Keratinocyte (primary cell): ENCODE measurements at regions not wholly inside any gene's neighbourhood (a gene's known extent, or its start where the extent isn't known, plus 50 kb on each side); places are given as distances from the start of the nearest gene placed in this dataset.
"Not testable (repeated sequence)": the region's sequence is repeated elsewhere in the genome, so short reads cannot be mapped to it uniquely, and the experiment has no call there.

Experiments
- DNase-seq: peaks from one replicate; pipeline ENCODE4 v3.0.0-alpha.2; 2011; ENCODE audit warnings: low read depth, missing footprints, low spot score
- FAIRE-seq: peaks from 2 replicates; lab custom pipeline; 2011; peaks lifted over from hg19 to GRCh38; lab: Jason Lieb, UNC
- H2AFZ ChIP-seq: 2 replicates; pipeline ENCODE4 v1.6.0; 2012; ENCODE audit warnings: low read length, control low read depth, inconsistent platforms; ENCODE audit not compliant: control insufficient read depth
- H3K27ac ChIP-seq: 2 replicates; pipeline ENCODE4 v1.5.1; 2011; ENCODE audit warnings: low read length; ENCODE audit not compliant: control insufficient read depth, insufficient read depth
- H3K27me3 ChIP-seq: 3 replicates; pipeline ENCODE4 v1.6.0; 2011; ENCODE audit warnings: low read length; ENCODE audit not compliant: control insufficient read depth, insufficient read depth; ENCODE audit errors: extremely low read depth
- H3K36me3 ChIP-seq, 2 experiments: 2 replicates in 1 of 2; 3 replicates in 1 of 2; pipeline ENCODE4 v1.5.1; 2011; ENCODE audit warnings: low read length in 2 of 2, mild to moderate bottlenecking in 1 of 2; ENCODE audit not compliant: control insufficient read depth in 2 of 2, insufficient read depth in 2 of 2; ENCODE audit errors: extremely low read depth in 1 of 2
- H3K4me1 ChIP-seq: 3 replicates; pipeline ENCODE4 v1.5.1; 2011; ENCODE audit warnings: low read length; ENCODE audit not compliant: control insufficient read depth, insufficient read depth; ENCODE audit errors: extremely low read depth
- H3K4me2 ChIP-seq: 3 replicates; pipeline ENCODE4 v1.6.0; 2011; ENCODE audit warnings: low read depth, low read length; ENCODE audit not compliant: control insufficient read depth, insufficient read depth; ENCODE audit errors: extremely low read depth
- H3K4me3 ChIP-seq, 3 experiments: fragments of 200-600 bp in 1 of 3; sonication (generic) in 1 of 3; 2 replicates in 2 of 3; 3 replicates in 1 of 3; pipeline ENCODE4 v1.5.1; 2011 to 2016; ENCODE audit warnings: low read length in 3 of 3, mild to moderate bottlenecking in 3 of 3, control low read depth in 2 of 3, inconsistent platforms in 1 of 3, low read depth in 1 of 3, mixed read lengths in 1 of 3, mixed run types in 1 of 3, moderate library complexity in 1 of 3; ENCODE audit not compliant: control insufficient read depth in 2 of 3, insufficient read depth in 2 of 3; ENCODE audit errors: extremely low read depth in 1 of 3
- H3K79me2 ChIP-seq: 2 replicates; pipeline ENCODE4 v1.6.0; 2012; ENCODE audit warnings: low read length; ENCODE audit not compliant: control insufficient read depth, insufficient read depth
- H3K9ac ChIP-seq: 3 replicates; pipeline ENCODE4 v1.6.0; 2011; ENCODE audit warnings: low read length; ENCODE audit not compliant: control insufficient read depth, insufficient read depth; ENCODE audit errors: extremely low read depth
- H3K9me1 ChIP-seq: 3 replicates; pipeline ENCODE4 v1.6.0; 2011; ENCODE audit warnings: low read length; ENCODE audit not compliant: control insufficient read depth, insufficient read depth; ENCODE audit errors: extremely low read depth
- H3K9me3 ChIP-seq: 2 replicates; pipeline ENCODE4 v1.5.1; 2012; ENCODE audit warnings: low read depth, low read length; ENCODE audit not compliant: control insufficient read depth
- H4K20me1 ChIP-seq: 3 replicates; pipeline ENCODE4 v1.6.0; 2011; ENCODE audit warnings: low read length; ENCODE audit not compliant: control insufficient read depth, insufficient read depth; ENCODE audit errors: extremely low read depth
- EZH2 ChIP-seq: IDR thresholded peaks from one replicate; pipeline ENCODE4 v1.6.1; 2012; ENCODE audit warnings: inconsistent platforms, mild to moderate bottlenecking, low read length, moderate library complexity
- dilution Hi-C: fragments of 300-500 bp; cut with MboI; formaldehyde crosslinking; loops from one replicate; pipeline ENCODE4 v1.7.0; 2020; ENCODE audit warnings: low sequenced_read_pairs; ENCODE audit not compliant: extremely low pct_ligation_motif_present
- TF ChIP-seq, protein P1 (sequence below), 3 experiments: IDR thresholded peaks in 1 of 3; conservative IDR thresholded peaks in 1 of 3; optimal IDR thresholded peaks in 1 of 3; 2 replicates in 2 of 3; 3 replicates in 1 of 3; pipeline versions ENCODE3 to v1.5.1; 2011; ENCODE audit warnings: low read length in 3 of 3, mild to moderate bottlenecking in 3 of 3, moderate library complexity in 2 of 3, control low read depth in 1 of 3, inconsistent platforms in 1 of 3; ENCODE audit not compliant: insufficient read depth in 2 of 3; ENCODE audit errors: extremely low read depth in 1 of 3

DNA sequence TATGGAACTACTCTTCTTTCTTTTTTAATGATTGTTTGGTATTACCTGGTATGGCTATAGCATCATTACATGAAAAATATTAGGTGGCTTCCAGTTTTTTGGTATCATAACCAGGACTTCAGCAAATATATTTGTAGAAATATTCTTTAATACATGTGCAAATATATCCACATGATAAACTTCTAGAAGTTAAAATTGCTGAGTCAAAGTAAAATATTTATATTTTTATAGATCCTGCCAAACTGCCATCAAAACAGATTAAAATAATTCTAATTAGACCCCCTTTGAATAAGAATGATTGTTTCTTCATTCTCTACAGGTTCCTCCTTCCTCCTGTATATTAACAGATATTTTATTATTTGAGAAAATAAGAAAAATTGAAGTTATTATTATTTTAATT, 708.5 kb upstream of the INTU start:
- no peak for DNase-seq
- H3K4me2 ChIP-seq, result no peak overlapping the region
- TF ChIP-seq EZH2, result no peak
- TF ChIP-seq, protein P1, sequence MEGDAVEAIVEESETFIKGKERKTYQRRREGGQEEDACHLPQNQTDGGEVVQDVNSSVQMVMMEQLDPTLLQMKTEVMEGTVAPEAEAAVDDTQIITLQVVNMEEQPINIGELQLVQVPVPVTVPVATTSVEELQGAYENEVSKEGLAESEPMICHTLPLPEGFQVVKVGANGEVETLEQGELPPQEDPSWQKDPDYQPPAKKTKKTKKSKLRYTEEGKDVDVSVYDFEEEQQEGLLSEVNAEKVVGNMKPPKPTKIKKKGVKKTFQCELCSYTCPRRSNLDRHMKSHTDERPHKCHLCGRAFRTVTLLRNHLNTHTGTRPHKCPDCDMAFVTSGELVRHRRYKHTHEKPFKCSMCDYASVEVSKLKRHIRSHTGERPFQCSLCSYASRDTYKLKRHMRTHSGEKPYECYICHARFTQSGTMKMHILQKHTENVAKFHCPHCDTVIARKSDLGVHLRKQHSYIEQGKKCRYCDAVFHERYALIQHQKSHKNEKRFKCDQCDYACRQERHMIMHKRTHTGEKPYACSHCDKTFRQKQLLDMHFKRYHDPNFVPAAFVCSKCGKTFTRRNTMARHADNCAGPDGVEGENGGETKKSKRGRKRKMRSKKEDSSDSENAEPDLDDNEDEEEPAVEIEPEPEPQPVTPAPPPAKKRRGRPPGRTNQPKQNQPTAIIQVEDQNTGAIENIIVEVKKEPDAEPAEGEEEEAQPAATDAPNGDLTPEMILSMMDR (optimal IDR thresholded peaks at IDR 0.05 in 1 of 3, IDR thresholded peaks at IDR 0.05 in 1 of 3, conservative IDR thresholded peaks at IDR 0.05 in 1 of 3; ENCODE audit: extremely low read depth in 1 of 3, insufficient read depth in 2 of 3, low read length in 3 of 3), result no peak
- FAIRE-seq, result no peak
- H3K27me3 ChIP-seq, result no peaks in the 10 kb centered on the region
- no peaks in the 10 kb centered on the region for H4K20me1 ChIP-seq
- H3K4me3 ChIP-seq, result no peak overlapping the region
- H3K27ac ChIP-seq, result no peak overlapping the region
- no peak overlapping the region for H2AFZ ChIP-seq
- no peaks in the 10 kb centered on the region for H3K9me3 ChIP-seq
- no peak overlapping the region for H3K9ac ChIP-seq
- dilution Hi-C loops, result no loop called here
- H3K36me3 ChIP-seq, result no peaks in the 10 kb centered on the region
- no peaks in the 10 kb centered on the region for H3K4me1 ChIP-seq
- H3K9me1 ChIP-seq, result no peaks in the 10 kb centered on the region
- no peaks in the 10 kb centered on the region for H3K79me2 ChIP-seq

- H3K36me3 ChIP-seq, dilution Hi-C loops, FAIRE-seq, H3K4me3 ChIP-seq, H3K27ac ChIP-seq, H3K9ac ChIP-seq, H2AFZ ChIP-seq, H3K27me3 ChIP-seq, DNase-seq, H3K9me1 ChIP-seq, H3K9me3 ChIP-seq, H3K4me1 ChIP-seq, H3K4me2 ChIP-seq, H4K20me1 ChIP-seq, H3K79me2 ChIP-seq: not testable (repeated sequence)
Observed at GRCh38 chr4:126930059-126930458, 702.7 kb upstream of the INTU start.

DNA sequence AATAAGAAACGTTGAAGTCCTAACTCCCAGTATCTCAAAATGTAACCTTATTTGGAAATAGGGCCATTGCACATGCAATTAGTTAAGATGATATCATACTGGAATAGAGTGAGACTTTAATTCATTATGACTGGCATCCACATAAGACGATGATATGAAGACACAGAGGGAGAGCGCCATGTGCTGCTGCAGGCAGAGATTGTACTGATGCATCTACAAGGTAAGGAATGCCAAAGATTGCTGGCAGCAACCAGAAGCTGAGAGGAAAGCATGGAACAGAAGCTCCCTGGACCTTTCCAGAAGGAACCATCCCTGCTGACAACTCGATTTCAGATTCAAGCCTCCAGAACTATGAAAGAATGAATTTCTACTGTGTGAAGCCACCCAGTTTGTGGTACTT, 697.0 kb upstream of the INTU start:
- Histone ChIP-seq H3K4me3 (no peak overlapping the region), H3K9me1 (no peaks in the 10 kb centered on the region), H4K20me1 (no peaks in the 10 kb centered on the region), H3K9ac (no peak overlapping the region), H3K9me3 (no peaks in the 10 kb centered on the region), H3K4me2 (no peak overlapping the region), H3K4me1 (peaks cover 13% of the 10 kb centered on the region), H3K36me3 (no peaks in the 10 kb centered on the region), H3K79me2 (no peaks in the 10 kb centered on the region), H2AFZ (no peak overlapping the region), H3K27ac (no peak overlapping the region), H3K27me3 (no peaks in the 10 kb centered on the region)
- TF ChIP-seq EZH2, result no peak
- TF ChIP-seq, protein P1 (optimal IDR thresholded peaks at IDR 0.05 in 1 of 3, IDR thresholded peaks at IDR 0.05 in 1 of 3, conservative IDR thresholded peaks at IDR 0.05 in 1 of 3; ENCODE audit: extremely low read depth in 1 of 3, insufficient read depth in 2 of 3, low read length in 3 of 3), result no peak
- FAIRE-seq (no peak), DNase-seq (no peak)
- dilution Hi-C loops, result no loop called here
